ENCODE measurements at regions not wholly inside any gene's neighbourhood (a gene's known extent, or its start where the extent isn't known, plus 50 kb on each side); places are given as distances from the start of the nearest gene placed in this dataset.

GRCh38 chr16:52386694-52387093, 160.2 kb downstream of the TOX3 start:
- no peak overlapping the region for H3K4me3 ChIP-seq (ENCODE audit: low read depth, low read length)
- no peak overlapping the region for H3K27ac ChIP-seq (ENCODE audit: low read depth, low read length)
- H3K27me3 ChIP-seq (ENCODE audit: insufficient read depth, low read length) = no peaks in the 10 kb centered on the region
- H3K79me2 ChIP-seq (ENCODE audit: control insufficient read depth, insufficient read depth, low read length, unreplicated experiment) = no peaks in the 10 kb centered on the region
- no peaks in the 10 kb centered on the region for H3K4me1 ChIP-seq (ENCODE audit: control insufficient read depth, insufficient read depth, low read length, unreplicated experiment)
- H3K36me3 ChIP-seq (ENCODE audit: insufficient read depth, low read length) = no peaks in the 10 kb centered on the region
- no peak overlapping the region for H2AFZ ChIP-seq (ENCODE audit: low read length, unreplicated experiment)

GRCh38 chr16:52384378-52384777, 162.6 kb downstream of the TOX3 start:
- H3K4me3 ChIP-seq (ENCODE audit: low read depth, low read length) = no peak overlapping the region
- no peaks in the 10 kb centered on the region for H3K36me3 ChIP-seq (ENCODE audit: insufficient read depth, low read length)
- H3K4me1 ChIP-seq (ENCODE audit: control insufficient read depth, insufficient read depth, low read length, unreplicated experiment) = no peaks in the 10 kb centered on the region
- H2AFZ ChIP-seq (ENCODE audit: low read length, unreplicated experiment) = no peak overlapping the region
- H3K27ac ChIP-seq (ENCODE audit: low read depth, low read length) = no peak overlapping the region
- no peaks in the 10 kb centered on the region for H3K27me3 ChIP-seq (ENCODE audit: insufficient read depth, low read length)
- H3K79me2 ChIP-seq (ENCODE audit: control insufficient read depth, insufficient read depth, low read length, unreplicated experiment) = no peaks in the 10 kb centered on the region

- Histone ChIP-seq H2AFZ (ENCODE audit: low read length, unreplicated experiment) (no peak overlapping the region), H3K79me2 (ENCODE audit: control insufficient read depth, insufficient read depth, low read length, unreplicated experiment) (no peaks in the 10 kb centered on the region), H3K27ac (ENCODE audit: low read depth, low read length) (no peak overlapping the region), H3K36me3 (ENCODE audit: insufficient read depth, low read length) (no peaks in the 10 kb centered on the region), H3K4me1 (ENCODE audit: control insufficient read depth, insufficient read depth, low read length, unreplicated experiment) (no peaks in the 10 kb centered on the region), H3K4me3 (ENCODE audit: low read depth, low read length) (no peak overlapping the region), H3K27me3 (ENCODE audit: insufficient read depth, low read length) (no peaks in the 10 kb centered on the region)
Observed at GRCh38 chr16:52383640-52384292, 163.2 kb downstream of the TOX3 start.

GRCh38 chr16:52383119-52383518, 163.8 kb downstream of the TOX3 start:
- no peaks in the 10 kb centered on the region for H3K4me1 ChIP-seq (ENCODE audit: control insufficient read depth, insufficient read depth, low read length, unreplicated experiment)
- no peak overlapping the region for H3K27ac ChIP-seq (ENCODE audit: low read depth, low read length)
- no peaks in the 10 kb centered on the region for H3K27me3 ChIP-seq (ENCODE audit: insufficient read depth, low read length)
- no peak overlapping the region for H3K4me3 ChIP-seq (ENCODE audit: low read depth, low read length)
- no peaks in the 10 kb centered on the region for H3K79me2 ChIP-seq (ENCODE audit: control insufficient read depth, insufficient read depth, low read length, unreplicated experiment)
- H2AFZ ChIP-seq (ENCODE audit: low read length, unreplicated experiment) = no peak overlapping the region
- H3K36me3 ChIP-seq (ENCODE audit: insufficient read depth, low read length) = no peaks in the 10 kb centered on the region

- H3K4me1 ChIP-seq (ENCODE audit: control insufficient read depth, insufficient read depth, low read length, unreplicated experiment) = no peaks in the 10 kb centered on the region
- H3K4me3 ChIP-seq (ENCODE audit: low read depth, low read length) = no peak overlapping the region
- no peak overlapping the region for H3K27ac ChIP-seq (ENCODE audit: low read depth, low read length)
- H3K79me2 ChIP-seq (ENCODE audit: control insufficient read depth, insufficient read depth, low read length, unreplicated experiment) = no peaks in the 10 kb centered on the region
- H2AFZ ChIP-seq (ENCODE audit: low read length, unreplicated experiment) = no peak overlapping the region
- no peaks in the 10 kb centered on the region for H3K27me3 ChIP-seq (ENCODE audit: insufficient read depth, low read length)
- H3K36me3 ChIP-seq (ENCODE audit: insufficient read depth, low read length) = no peaks in the 10 kb centered on the region
Observed at GRCh38 chr16:52379551-52379950, 167.4 kb downstream of the TOX3 start.

- no peak overlapping the region for H3K4me3 ChIP-seq (ENCODE audit: low read depth, low read length)
- H2AFZ ChIP-seq (ENCODE audit: low read length, unreplicated experiment) = no peak overlapping the region
- no peaks in the 10 kb centered on the region for H3K27me3 ChIP-seq (ENCODE audit: insufficient read depth, low read length)
- H3K4me1 ChIP-seq (ENCODE audit: control insufficient read depth, insufficient read depth, low read length, unreplicated experiment) = no peaks in the 10 kb centered on the region
- H3K27ac ChIP-seq (ENCODE audit: low read depth, low read length) = no peak overlapping the region
- no peaks in the 10 kb centered on the region for H3K36me3 ChIP-seq (ENCODE audit: insufficient read depth, low read length)
- no peaks in the 10 kb centered on the region for H3K79me2 ChIP-seq (ENCODE audit: control insufficient read depth, insufficient read depth, low read length, unreplicated experiment)
Observed at GRCh38 chr16:52376676-52377280, 170.2 kb downstream of the TOX3 start.

- H2AFZ ChIP-seq (ENCODE audit: low read length, unreplicated experiment) = no peak overlapping the region
- no peaks in the 10 kb centered on the region for H3K4me1 ChIP-seq (ENCODE audit: control insufficient read depth, insufficient read depth, low read length, unreplicated experiment)
- H3K79me2 ChIP-seq (ENCODE audit: control insufficient read depth, insufficient read depth, low read length, unreplicated experiment) = no peaks in the 10 kb centered on the region
- no peaks in the 10 kb centered on the region for H3K27me3 ChIP-seq (ENCODE audit: insufficient read depth, low read length)
- H3K36me3 ChIP-seq (ENCODE audit: insufficient read depth, low read length) = no peaks in the 10 kb centered on the region
- no peak overlapping the region for H3K4me3 ChIP-seq (ENCODE audit: low read depth, low read length)
- no peak overlapping the region for H3K27ac ChIP-seq (ENCODE audit: low read depth, low read length)
Observed at GRCh38 chr16:52372313-52372712, 174.6 kb downstream of the TOX3 start.

- Histone ChIP-seq H3K79me2 (ENCODE audit: control insufficient read depth, insufficient read depth, low read length, unreplicated experiment) (no peaks in the 10 kb centered on the region), H2AFZ (ENCODE audit: low read length, unreplicated experiment) (no peak overlapping the region), H3K36me3 (ENCODE audit: insufficient read depth, low read length) (no peaks in the 10 kb centered on the region), H3K4me3 (ENCODE audit: low read depth, low read length) (no peak overlapping the region), H3K27ac (ENCODE audit: low read depth, low read length) (no peak overlapping the region), H3K27me3 (ENCODE audit: insufficient read depth, low read length) (no peaks in the 10 kb centered on the region), H3K4me1 (ENCODE audit: control insufficient read depth, insufficient read depth, low read length, unreplicated experiment) (no peaks in the 10 kb centered on the region)
Observed at GRCh38 chr16:52368859-52369258, 178.1 kb downstream of the TOX3 start.

GRCh38 chr16:52367821-52368220, 179.1 kb downstream of the TOX3 start:
- no peaks in the 10 kb centered on the region for H3K79me2 ChIP-seq (ENCODE audit: control insufficient read depth, insufficient read depth, low read length, unreplicated experiment)
- no peaks in the 10 kb centered on the region for H3K36me3 ChIP-seq (ENCODE audit: insufficient read depth, low read length)
- no peaks in the 10 kb centered on the region for H3K4me1 ChIP-seq (ENCODE audit: control insufficient read depth, insufficient read depth, low read length, unreplicated experiment)

GRCh38 chr16:52366983-52367382, 180.0 kb downstream of the TOX3 start:
- Histone ChIP-seq H2AFZ (ENCODE audit: low read length, unreplicated experiment) (no peak overlapping the region), H3K27me3 (ENCODE audit: insufficient read depth, low read length) (no peaks in the 10 kb centered on the region), H3K27ac (ENCODE audit: low read depth, low read length) (no peak overlapping the region), H3K79me2 (ENCODE audit: control insufficient read depth, insufficient read depth, low read length, unreplicated experiment) (no peaks in the 10 kb centered on the region), H3K4me3 (ENCODE audit: low read depth, low read length) (no peak overlapping the region), H3K4me1 (ENCODE audit: control insufficient read depth, insufficient read depth, low read length, unreplicated experiment) (no peaks in the 10 kb centered on the region), H3K36me3 (ENCODE audit: insufficient read depth, low read length) (no peaks in the 10 kb centered on the region)

More at GRCh38 chr16:52367821-52368220, 179.1 kb downstream of the TOX3 start:
- Histone ChIP-seq H3K4me3 (ENCODE audit: low read depth, low read length) (no peak overlapping the region), H3K27ac (ENCODE audit: low read depth, low read length) (no peak overlapping the region), H2AFZ (ENCODE audit: low read length, unreplicated experiment) (no peak overlapping the region), H3K27me3 (ENCODE audit: insufficient read depth, low read length) (no peaks in the 10 kb centered on the region)

- Histone ChIP-seq H2AFZ (ENCODE audit: low read length, unreplicated experiment) (no peak overlapping the region), H3K79me2 (ENCODE audit: control insufficient read depth, insufficient read depth, low read length, unreplicated experiment) (no peaks in the 10 kb centered on the region), H3K27ac (ENCODE audit: low read depth, low read length) (no peak overlapping the region), H3K4me1 (ENCODE audit: control insufficient read depth, insufficient read depth, low read length, unreplicated experiment) (no peaks in the 10 kb centered on the region), H3K4me3 (ENCODE audit: low read depth, low read length) (no peak overlapping the region), H3K27me3 (ENCODE audit: insufficient read depth, low read length) (no peaks in the 10 kb centered on the region), H3K36me3 (ENCODE audit: insufficient read depth, low read length) (no peaks in the 10 kb centered on the region)
Observed at GRCh38 chr16:52364500-52364899, 182.4 kb downstream of the TOX3 start.
